Tibial nerve (tissue), 4 donors: ENCODE measurements at regions not wholly inside any gene's neighbourhood (a gene's known extent, or its start where the extent isn't known, plus 50 kb on each side); places are given as distances from the start of the nearest gene placed in this dataset.

Source experiments
- EP300 ChIP-seq, 2 donors: sonication (generic); formaldehyde crosslinking; IDR thresholded peaks; one replicate each; pipeline ENCODE4 v1.6.1; 2017; ENCODE audit warnings: antibody characterized with exemption in 2 of 2, mild to moderate bottlenecking in 1 of 2
- POLR2A ChIP-seq, 2 donors: fragments of 450-650 bp; IDR thresholded peaks; one replicate each; pipeline ENCODE4 v1.6.1; 2017; ENCODE audit warnings: antibody characterized with exemption in 2 of 2, mild to moderate bottlenecking in 2 of 2, moderate library complexity in 2 of 2
- TF ChIP-seq, protein P1 (sequence below), 5 experiments: fragments of 200-600 bp in 3 of 5; fragments of 450-650 bp in 2 of 5; sonication (generic) in 3 of 5; IDR thresholded peaks; one replicate each; pipeline ENCODE4 v1.5.1; 2016 to 2019; ENCODE audit warnings: antibody characterized with exemption in 5 of 5, mild to moderate bottlenecking in 3 of 5, moderate library complexity in 2 of 5

DNA sequence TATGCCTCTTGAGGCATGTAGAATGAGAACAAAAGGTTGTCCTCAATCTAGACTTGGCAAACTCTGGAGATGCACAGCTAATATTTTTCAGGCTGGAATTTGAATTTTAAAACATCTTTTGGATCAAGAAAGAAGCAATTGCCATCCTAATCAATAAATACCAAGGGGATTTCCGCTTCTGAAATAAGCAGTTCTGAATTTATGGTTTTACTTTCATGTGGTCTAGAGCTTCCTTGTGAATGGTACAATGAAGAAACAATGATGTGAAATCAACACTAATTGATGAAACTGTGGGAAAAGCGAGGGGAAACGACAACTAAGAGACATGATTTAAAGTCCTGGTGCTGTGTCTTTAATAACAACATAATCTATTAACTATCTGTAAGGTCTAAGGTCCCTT lies 1202.7 kb downstream of the SORCS3 start:
- TF ChIP-seq, protein P1, sequence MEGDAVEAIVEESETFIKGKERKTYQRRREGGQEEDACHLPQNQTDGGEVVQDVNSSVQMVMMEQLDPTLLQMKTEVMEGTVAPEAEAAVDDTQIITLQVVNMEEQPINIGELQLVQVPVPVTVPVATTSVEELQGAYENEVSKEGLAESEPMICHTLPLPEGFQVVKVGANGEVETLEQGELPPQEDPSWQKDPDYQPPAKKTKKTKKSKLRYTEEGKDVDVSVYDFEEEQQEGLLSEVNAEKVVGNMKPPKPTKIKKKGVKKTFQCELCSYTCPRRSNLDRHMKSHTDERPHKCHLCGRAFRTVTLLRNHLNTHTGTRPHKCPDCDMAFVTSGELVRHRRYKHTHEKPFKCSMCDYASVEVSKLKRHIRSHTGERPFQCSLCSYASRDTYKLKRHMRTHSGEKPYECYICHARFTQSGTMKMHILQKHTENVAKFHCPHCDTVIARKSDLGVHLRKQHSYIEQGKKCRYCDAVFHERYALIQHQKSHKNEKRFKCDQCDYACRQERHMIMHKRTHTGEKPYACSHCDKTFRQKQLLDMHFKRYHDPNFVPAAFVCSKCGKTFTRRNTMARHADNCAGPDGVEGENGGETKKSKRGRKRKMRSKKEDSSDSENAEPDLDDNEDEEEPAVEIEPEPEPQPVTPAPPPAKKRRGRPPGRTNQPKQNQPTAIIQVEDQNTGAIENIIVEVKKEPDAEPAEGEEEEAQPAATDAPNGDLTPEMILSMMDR (IDR thresholded peaks at IDR 0.05), result no peak
- no peak for TF ChIP-seq POLR2A (IDR thresholded peaks at IDR 0.05)
- no peak for TF ChIP-seq EP300 (IDR thresholded peaks at IDR 0.05)
